ENCODE measurements at regions not wholly inside any gene's neighbourhood (a gene's known extent, or its start where the extent isn't known, plus 50 kb on each side); places are given as distances from the start of the nearest gene placed in this dataset.
A peak's percentile ranks its signal among the peaks of the same experiment; 100 is the strongest.

DNA sequence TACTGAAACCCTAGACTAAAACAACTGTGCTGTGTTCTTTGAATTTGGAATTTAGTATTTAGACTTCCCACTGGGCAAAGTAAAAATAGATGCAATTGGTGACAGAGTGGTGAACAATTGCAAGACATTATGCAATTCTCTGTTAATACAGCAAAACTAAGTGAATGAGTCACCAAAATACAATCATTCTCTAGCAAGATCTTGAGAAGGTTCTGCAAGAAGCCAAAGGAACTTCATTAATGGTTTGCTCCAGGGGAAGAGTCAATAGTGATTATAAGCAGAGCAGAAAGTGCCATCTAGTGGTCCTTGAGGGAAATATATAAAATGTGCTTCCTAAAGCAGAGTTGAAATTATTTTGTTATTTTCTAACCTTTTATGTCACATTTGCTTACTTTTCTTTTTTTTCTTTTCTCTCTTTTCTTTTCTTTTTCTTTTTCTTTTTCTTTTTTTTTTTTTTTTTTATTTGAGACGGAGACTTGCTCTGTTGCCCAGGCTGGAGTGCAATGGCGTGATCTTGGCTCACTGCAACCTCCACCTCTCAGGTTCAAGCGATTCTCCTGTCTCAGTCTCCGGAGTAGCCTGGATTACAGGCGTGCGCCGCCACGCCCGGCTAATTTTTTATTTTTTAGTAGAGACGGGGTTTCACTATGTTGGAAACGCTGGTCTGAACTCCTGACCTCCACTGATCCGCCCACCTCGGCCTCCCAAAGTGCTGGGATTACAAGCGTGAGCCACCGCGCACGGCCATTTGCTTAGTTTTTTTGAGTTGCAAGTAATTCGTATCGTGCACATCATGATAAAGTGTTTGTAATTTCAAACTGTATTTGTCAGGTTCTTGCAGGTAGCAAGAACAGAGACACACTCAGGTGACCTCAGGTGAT lies 99.2 kb downstream of the CTH start:
- no peaks in the 10 kb centered on the region for H3K27me3 ChIP-seq (ENCODE audit: control insufficient read depth in 1 of 2, insufficient read depth in 2 of 2, low read length in 2 of 2)
- intact Hi-C loops (cut with DNase I, micrococcal nuclease), result loop anchor here (1.0 to 10.0 kb wide), 2 partner anchors 195 to 377 kb away; no protein-coding TSS in a partner anchor

DNA sequence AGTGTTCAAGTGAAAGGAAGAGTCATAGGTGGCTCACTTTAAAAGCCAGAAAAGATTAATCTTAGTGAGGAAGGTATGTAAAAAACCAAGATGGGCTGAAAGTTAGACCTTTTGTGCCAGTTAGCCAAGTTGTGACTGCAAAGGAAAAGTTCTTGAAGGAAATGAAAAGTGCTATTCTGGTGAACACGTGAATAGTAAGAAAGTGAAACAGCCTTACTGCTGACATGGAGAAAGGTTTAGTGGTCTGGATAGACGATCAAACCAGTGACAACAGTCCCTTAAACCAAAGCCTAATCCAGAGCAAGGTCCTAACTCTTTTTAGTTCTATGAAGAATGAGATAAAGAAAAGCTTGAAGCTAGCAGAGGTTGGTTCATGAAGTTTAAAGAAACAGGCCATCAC lies 106.4 kb downstream of the CTH start:
- intact Hi-C loops (cut with DNase I, micrococcal nuclease), result loop anchor here in 1 of 2 experiments (10.0 kb wide), 1 partner anchor 203 kb away; no protein-coding TSS in a partner anchor
- no peak overlapping the region for H3K4me3 Mint-ChIP-seq

More for the DNA sequence above, 99.2 kb downstream of the CTH start:
- Mint-ChIP-seq H3K27ac (no peak overlapping the region), H3K4me1 (ENCODE audit: low read depth) (no peaks in the 10 kb centered on the region), H3K36me3 (ENCODE audit: low read depth) (no peaks in the 10 kb centered on the region), H3K4me3 (no peak overlapping the region), H3K9me3 (no peaks in the 10 kb centered on the region), H3K27me3 (peaks cover 18% of the 10 kb centered on the region)
- Histone ChIP-seq H3K27ac (ENCODE audit: low read depth in 1 of 2, low read length in 2 of 2) (no peak overlapping the region), H3K4me3 (ENCODE audit: low read length) (no peak overlapping the region), H3K36me3 (ENCODE audit: insufficient read depth, low read length) (no peaks in the 10 kb centered on the region), H3K9me3 (ENCODE audit: control insufficient read depth in 1 of 2, insufficient read depth in 1 of 2, low read length in 2 of 2) (no peaks in the 10 kb centered on the region), H3K4me1 (ENCODE audit: insufficient read depth, low read length) (no peaks in the 10 kb centered on the region)
- ChIA-PET CTCF (no interaction called here), POLR2A (no interaction called here)
- ATAC-seq (ENCODE audit: poor library complexity) (peak; percentile 68), DNase-seq (peak in 3 of 14 experiments; percentile 49 to 70 (median 68))
- TF ChIP-seq, protein P1, sequence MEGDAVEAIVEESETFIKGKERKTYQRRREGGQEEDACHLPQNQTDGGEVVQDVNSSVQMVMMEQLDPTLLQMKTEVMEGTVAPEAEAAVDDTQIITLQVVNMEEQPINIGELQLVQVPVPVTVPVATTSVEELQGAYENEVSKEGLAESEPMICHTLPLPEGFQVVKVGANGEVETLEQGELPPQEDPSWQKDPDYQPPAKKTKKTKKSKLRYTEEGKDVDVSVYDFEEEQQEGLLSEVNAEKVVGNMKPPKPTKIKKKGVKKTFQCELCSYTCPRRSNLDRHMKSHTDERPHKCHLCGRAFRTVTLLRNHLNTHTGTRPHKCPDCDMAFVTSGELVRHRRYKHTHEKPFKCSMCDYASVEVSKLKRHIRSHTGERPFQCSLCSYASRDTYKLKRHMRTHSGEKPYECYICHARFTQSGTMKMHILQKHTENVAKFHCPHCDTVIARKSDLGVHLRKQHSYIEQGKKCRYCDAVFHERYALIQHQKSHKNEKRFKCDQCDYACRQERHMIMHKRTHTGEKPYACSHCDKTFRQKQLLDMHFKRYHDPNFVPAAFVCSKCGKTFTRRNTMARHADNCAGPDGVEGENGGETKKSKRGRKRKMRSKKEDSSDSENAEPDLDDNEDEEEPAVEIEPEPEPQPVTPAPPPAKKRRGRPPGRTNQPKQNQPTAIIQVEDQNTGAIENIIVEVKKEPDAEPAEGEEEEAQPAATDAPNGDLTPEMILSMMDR (IDR thresholded peaks at IDR 0.05), result peak; percentile 82

DNA sequence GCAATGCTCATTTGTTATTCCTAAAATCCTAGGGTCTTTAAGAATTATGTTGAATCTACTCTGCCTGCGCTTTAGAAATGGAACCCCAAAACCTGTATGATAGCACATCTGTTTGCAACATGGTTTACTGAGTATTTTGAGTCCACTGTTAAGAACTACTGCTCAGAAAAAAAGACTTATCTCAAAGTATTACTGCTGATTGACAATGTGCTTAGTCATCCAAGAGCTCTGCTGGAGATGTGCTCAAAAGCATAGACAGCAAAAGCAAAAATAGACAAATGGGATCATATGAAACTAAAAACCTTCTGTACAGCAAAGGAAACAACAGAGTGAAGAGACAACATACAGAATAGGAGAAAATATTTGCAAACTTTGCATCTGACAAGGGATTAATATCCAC lies 107.0 kb downstream of the CTH start:
- DNase-seq (no peak), ATAC-seq (ENCODE audit: poor library complexity) (no peak)
- CTCF ChIA-PET, result interaction anchor here (1.7 kb wide), 1 partner anchor 10 kb away, joined by 4 read pairs; no protein-coding TSS in a partner anchor
- Mint-ChIP-seq H3K36me3 (ENCODE audit: low read depth) (no peaks in the 10 kb centered on the region), H3K27ac (no peak overlapping the region), H3K27me3 (no peaks in the 10 kb centered on the region), H3K4me1 (ENCODE audit: low read depth) (no peaks in the 10 kb centered on the region), H3K9me3 (no peaks in the 10 kb centered on the region), H3K4me3 (no peak overlapping the region)
- no peak overlapping the region for H3K27ac ChIP-seq (ENCODE audit: low read depth in 1 of 2, low read length in 2 of 2)
- no peaks in the 10 kb centered on the region for H3K4me1 ChIP-seq (ENCODE audit: insufficient read depth, low read length)
- H3K36me3 ChIP-seq (ENCODE audit: insufficient read depth, low read length), result no peaks in the 10 kb centered on the region
- TF ChIP-seq, protein P1 (IDR thresholded peaks at IDR 0.05), result no peak
- no peaks in the 10 kb centered on the region for H3K9me3 ChIP-seq (ENCODE audit: control insufficient read depth in 1 of 2, insufficient read depth in 1 of 2, low read length in 2 of 2)
- intact Hi-C loops (cut with DNase I, micrococcal nuclease), result loop anchor here in 1 of 2 experiments (10.0 kb wide), 1 partner anchor 203 kb away; no protein-coding TSS in a partner anchor
- POLR2A ChIA-PET, result no interaction called here
- H3K4me3 ChIP-seq (ENCODE audit: low read length), result no peak overlapping the region
- H3K27me3 ChIP-seq (ENCODE audit: control insufficient read depth in 1 of 2, insufficient read depth in 2 of 2, low read length in 2 of 2), result no peaks in the 10 kb centered on the region

More for the DNA sequence above, 106.4 kb downstream of the CTH start:
- H3K27ac Mint-ChIP-seq, result no peak overlapping the region
- no peak overlapping the region for H3K4me3 ChIP-seq (ENCODE audit: low read length)
- CTCF ChIA-PET, result interaction anchor here (0.5 to 1.7 kb wide), 2 partner anchors 9 to 10 kb away, joined by 3 to 4 read pairs; no protein-coding TSS in a partner anchor
- no peaks in the 10 kb centered on the region for H3K36me3 Mint-ChIP-seq (ENCODE audit: low read depth)
- H3K27me3 Mint-ChIP-seq, result no peaks in the 10 kb centered on the region
- DNase-seq, result no peak
- no peaks in the 10 kb centered on the region for H3K4me1 ChIP-seq (ENCODE audit: insufficient read depth, low read length)
- no peaks in the 10 kb centered on the region for H3K36me3 ChIP-seq (ENCODE audit: insufficient read depth, low read length)
- H3K4me1 Mint-ChIP-seq (ENCODE audit: low read depth), result no peaks in the 10 kb centered on the region
- H3K27ac ChIP-seq (ENCODE audit: low read depth in 1 of 2, low read length in 2 of 2), result no peak overlapping the region
- TF ChIP-seq, protein P1 (IDR thresholded peaks at IDR 0.05), result no peak
- POLR2A ChIA-PET, result no interaction called here
- no peaks in the 10 kb centered on the region for H3K9me3 Mint-ChIP-seq
- no peaks in the 10 kb centered on the region for H3K9me3 ChIP-seq (ENCODE audit: control insufficient read depth in 1 of 2, insufficient read depth in 1 of 2, low read length in 2 of 2)
- ATAC-seq (ENCODE audit: poor library complexity), result no peak
- no peaks in the 10 kb centered on the region for H3K27me3 ChIP-seq (ENCODE audit: control insufficient read depth in 1 of 2, insufficient read depth in 2 of 2, low read length in 2 of 2)

Data from CD4-positive, alpha-beta T cell (primary cell).